IMR-90 (cell line): ENCODE measurements at regions not wholly inside any gene's neighbourhood (a gene's known extent, or its start where the extent isn't known, plus 50 kb on each side); places are given as distances from the start of the nearest gene placed in this dataset.

Experiments used
- BHLHE40 ChIP-seq: fragments of 150-350 bp; IDR thresholded peaks from 2 replicates; pipeline ENCODE4 v1.6.1; 2016; ENCODE audit warnings: mild to moderate bottlenecking, low read depth, low read length
- CEBPB ChIP-seq: IDR thresholded peaks from 2 replicates; pipeline ENCODE4 v1.6.1; 2012; ENCODE audit warnings: low read depth, low read length, improper control_type of control experiment
- CHD1 ChIP-seq: IDR thresholded peaks from 2 replicates; pipeline ENCODE4 v1.6.1; 2012; ENCODE audit warnings: low read depth, low read length, improper control_type of control experiment
- CTCF ChIP-seq: conservative IDR thresholded peaks from 2 replicates; pipeline ENCODE4 v1.5.1; 2012; ENCODE audit warnings: mild to moderate bottlenecking, low read depth, low read length, improper control_type of control experiment
- ELK1 ChIP-seq: fragments of 150-350 bp; IDR thresholded peaks from 2 replicates; pipeline ENCODE4 v1.6.1; 2016; ENCODE audit warnings: low read depth, mild to moderate bottlenecking, low read length, moderate library complexity, borderline replicate concordance
- FOS ChIP-seq: fragments of 150-350 bp; IDR thresholded peaks from 2 replicates; pipeline ENCODE4 v1.6.1; 2016; ENCODE audit warnings: low read depth, low read length
- MAFK ChIP-seq: IDR thresholded peaks from 2 replicates; pipeline ENCODE4 v1.6.1; 2012; ENCODE audit warnings: low read depth, low read length, improper control_type of control experiment
- MAZ ChIP-seq: IDR thresholded peaks from 2 replicates; pipeline ENCODE4 v1.6.1; 2012; ENCODE audit warnings: low read depth, mild to moderate bottlenecking, low read length, improper control_type of control experiment, moderate library complexity, borderline replicate concordance
- POLR2A ChIP-seq: IDR thresholded peaks from 2 replicates; pipeline ENCODE4 v1.6.1; 2012; ENCODE audit warnings: mild to moderate bottlenecking, low read depth, low read length
- RAD21 ChIP-seq: IDR thresholded peaks from 2 replicates; pipeline ENCODE4 v1.6.1; 2012; ENCODE audit warnings: low read length, improper control_type of control experiment
- RCOR1 ChIP-seq: IDR thresholded peaks from 2 replicates; pipeline ENCODE4 v1.6.1; 2012; ENCODE audit warnings: mild to moderate bottlenecking, low read length, improper control_type of control experiment; ENCODE audit not compliant: insufficient replicate concordance
- RFX5 ChIP-seq: IDR thresholded peaks from 2 replicates; pipeline ENCODE4 v1.8.0; 2012; ENCODE audit warnings: low read depth, mild to moderate bottlenecking, low read length, moderate library complexity
- SMC3 ChIP-seq: fragments of 150-350 bp; IDR thresholded peaks from 2 replicates; pipeline ENCODE4 v1.6.1; 2016; ENCODE audit warnings: low read depth, mild to moderate bottlenecking, antibody characterized with exemption, low read length, moderate library complexity
- USF2 ChIP-seq: fragments of 150-350 bp; IDR thresholded peaks from 2 replicates; pipeline ENCODE4 v1.6.1; 2017; ENCODE audit warnings: mild to moderate bottlenecking, antibody characterized with exemption, low read length, low read depth

GRCh38 chr13:36767276-36767675, 51.7 kb upstream of the RFXAP start:
- TF ChIP-seq CTCF (no peak), MAZ (no peak), POLR2A (no peak), RAD21 (no peak), RCOR1 (no peak), ELK1 (no peak), SMC3 (no peak), MAFK (no peak), USF2 (no peak), RFX5 (no peak), BHLHE40 (no peak), FOS (no peak), CHD1 (no peak), CEBPB (no peak)
